ENCODE measurements at regions not wholly inside any gene's neighbourhood (a gene's known extent, or its start where the extent isn't known, plus 50 kb on each side); places are given as distances from the start of the nearest gene placed in this dataset.

GRCh38 chr5:155481182-155481581 is 467.6 kb downstream of the KIF4B start (continued):
- no peak for TF ChIP-seq ZBTB43 (CRISPR knock-in tag; IDR thresholded peaks at IDR 0.05)
- no peak for TF ChIP-seq ZNF408 (CRISPR knock-in tag; IDR thresholded peaks at IDR 0.05; ENCODE audit: low read depth)
- no peak for TF ChIP-seq ADNP (tag; IDR thresholded peaks at IDR 0.05)
- TF ChIP-seq ZNF184 (CRISPR knock-in tag; IDR thresholded peaks at IDR 0.05), result no peak
- TF ChIP-seq ZNF431 (CRISPR knock-in tag; IDR thresholded peaks at IDR 0.05), result no peak
- TF ChIP-seq EWSR1 (IDR thresholded peaks at IDR 0.05; ENCODE audit: borderline replicate concordance, low read depth, partially characterized antibody), result no peak
- no peak for TF ChIP-seq ARID3A (IDR thresholded peaks at IDR 0.05; ENCODE audit: borderline replicate concordance, low read depth, low read length)
- TF ChIP-seq PKNOX1 (IDR thresholded peaks at IDR 0.05), result no peak
- TF ChIP-seq ZNF407 (IDR thresholded peaks at IDR 0.05; ENCODE audit: low read depth), result no peak
- no peak for TF ChIP-seq MBD2 (IDR thresholded peaks at IDR 0.05; ENCODE audit: borderline replicate concordance, low read depth)
